DOHH2 (cell line): ENCODE measurements at regions not wholly inside any gene's neighbourhood (a gene's known extent, or its start where the extent isn't known, plus 50 kb on each side); places are given as distances from the start of the nearest gene placed in this dataset.

Source experiments
- H3F3A ChIP-seq: fragments of 200-600 bp; sonication (generic), shearing (Covaris generic); 2 replicates; pipeline ENCODE4 v1.6.0; 2016; ENCODE audit warnings: antibody characterized with exemption, mild to moderate bottlenecking; ENCODE audit not compliant: control insufficient read depth, insufficient read depth
- H3K27ac ChIP-seq: fragments of 200-600 bp; sonication (generic); 2 replicates; pipeline ENCODE4 v1.5.1; 2014; ENCODE audit warnings: low read depth, mild to moderate bottlenecking, low read length, moderate library complexity
- H3K27me3 ChIP-seq: fragments of 200-600 bp; sonication (generic); 2 replicates; pipeline ENCODE4 v1.6.1; 2014; ENCODE audit warnings: mild to moderate bottlenecking, low read length, mixed read lengths; ENCODE audit not compliant: control insufficient read depth
- H3K36me3 ChIP-seq: fragments of 200-600 bp; sonication (generic); 2 replicates; pipeline ENCODE4 v1.6.1; 2014; ENCODE audit warnings: mild to moderate bottlenecking, low read length, moderate library complexity, mixed read lengths; ENCODE audit not compliant: control insufficient read depth
- H3K4me1 ChIP-seq: fragments of 200-600 bp; sonication (generic); 2 replicates; pipeline ENCODE4 v1.6.1; 2014; ENCODE audit warnings: mild to moderate bottlenecking, low read length, mixed read lengths; ENCODE audit not compliant: control insufficient read depth
- H3K4me2 ChIP-seq: fragments of 200-600 bp; sonication (generic); 2 replicates; pipeline ENCODE4 v1.6.0; 2014; ENCODE audit warnings: mild to moderate bottlenecking, low read length, moderate library complexity
- H3K4me3 ChIP-seq: fragments of 200-600 bp; sonication (generic); 2 replicates; pipeline ENCODE4 v1.5.1; 2014; ENCODE audit warnings: mild to moderate bottlenecking, low read length, mixed read lengths
- H3K79me2 ChIP-seq: fragments of 200-600 bp; sonication (generic); 2 replicates; pipeline ENCODE4 v1.6.1; 2014; ENCODE audit warnings: mild to moderate bottlenecking, low read length, mixed read lengths; ENCODE audit not compliant: control insufficient read depth
- H3K9me2 ChIP-seq: fragments of 200-600 bp; sonication (generic); replicated peaks from 2 replicates; pipeline ENCODE4 v1.6.1; 2014; ENCODE audit warnings: mild to moderate bottlenecking, low read length, mixed read lengths; ENCODE audit not compliant: control insufficient read depth
- H3K9me3 ChIP-seq: fragments of 200-600 bp; sonication (generic); 2 replicates; pipeline ENCODE4 v1.6.1; 2014; ENCODE audit warnings: antibody characterized with exemption, low read length, mixed read lengths; ENCODE audit not compliant: control insufficient read depth, insufficient read depth
- H4K20me1 ChIP-seq: fragments of 200-600 bp; sonication (generic); 2 replicates; pipeline ENCODE4 v1.6.0; 2014; ENCODE audit warnings: low read depth, mild to moderate bottlenecking, antibody characterized with exemption, low read length, moderate library complexity; ENCODE audit not compliant: control insufficient read depth, insufficient read depth
- EZH2phosphoT487 ChIP-seq: fragments of 200-600 bp; sonication (generic); IDR thresholded peaks from 2 replicates; pipeline ENCODE4 v1.6.1; 2017; ENCODE audit warnings: borderline replicate concordance, mild to moderate bottlenecking, antibody characterized with exemption, low read length, moderate library complexity, mixed read lengths
- TF ChIP-seq, protein P1 (sequence below): fragments of 200-600 bp; sonication (generic); IDR thresholded peaks from one replicate; pipeline ENCODE4 v1.5.1; 2014; ENCODE audit warnings: antibody characterized with exemption, mild to moderate bottlenecking, low read depth, low read length; ENCODE audit not compliant: poor library complexity, severe bottlenecking

DNA sequence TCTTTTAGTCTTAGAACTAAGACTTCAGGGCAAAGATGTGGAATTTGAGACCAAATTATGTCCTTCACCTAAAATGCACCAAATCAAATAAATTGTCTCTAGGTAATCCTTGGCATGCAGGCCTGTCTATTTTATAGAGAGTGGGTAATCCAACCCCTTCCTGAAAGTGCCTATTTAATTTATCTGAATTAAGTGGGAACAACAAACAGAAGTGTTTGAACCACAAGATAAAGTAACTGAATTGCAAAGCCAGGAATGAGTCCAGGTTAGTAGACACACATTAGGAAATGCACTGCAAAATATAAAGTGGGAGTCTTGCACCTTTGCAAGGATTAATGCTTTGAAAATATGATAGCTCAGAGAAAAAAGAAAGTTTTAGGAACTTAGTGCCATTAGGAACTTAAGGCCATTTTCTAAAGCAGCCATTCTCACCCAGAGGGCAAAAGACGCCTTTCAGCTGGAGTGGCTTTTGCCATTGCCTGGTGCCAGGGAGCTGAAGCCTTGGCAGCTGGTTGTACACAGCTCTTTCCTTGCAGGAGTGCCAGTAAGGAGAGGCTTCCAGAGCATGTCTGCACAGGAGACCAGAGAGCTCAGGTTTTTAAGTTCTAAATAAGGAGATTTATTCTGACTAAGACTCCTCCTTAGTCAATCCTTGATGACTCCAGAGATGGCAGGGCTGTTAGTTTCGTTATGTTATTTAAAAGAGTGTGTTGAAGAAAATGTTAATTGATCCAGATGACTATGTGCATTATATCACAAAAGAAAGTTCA, 151.7 kb upstream of the ELL2 start:
- Histone ChIP-seq H3K27ac (no peak overlapping the region), H3K4me3 (no peak overlapping the region), H3K9me3 (no peaks in the 10 kb centered on the region), H3K9me2 (no peaks in the 10 kb centered on the region), H3K79me2 (no peaks in the 10 kb centered on the region), H3K27me3 (no peaks in the 10 kb centered on the region), H3K36me3 (no peaks in the 10 kb centered on the region), H3K4me1 (no peaks in the 10 kb centered on the region), H4K20me1 (no peaks in the 10 kb centered on the region), H3F3A (no peaks in the 10 kb centered on the region), H3K4me2 (no peak overlapping the region)
- TF ChIP-seq, protein P1, sequence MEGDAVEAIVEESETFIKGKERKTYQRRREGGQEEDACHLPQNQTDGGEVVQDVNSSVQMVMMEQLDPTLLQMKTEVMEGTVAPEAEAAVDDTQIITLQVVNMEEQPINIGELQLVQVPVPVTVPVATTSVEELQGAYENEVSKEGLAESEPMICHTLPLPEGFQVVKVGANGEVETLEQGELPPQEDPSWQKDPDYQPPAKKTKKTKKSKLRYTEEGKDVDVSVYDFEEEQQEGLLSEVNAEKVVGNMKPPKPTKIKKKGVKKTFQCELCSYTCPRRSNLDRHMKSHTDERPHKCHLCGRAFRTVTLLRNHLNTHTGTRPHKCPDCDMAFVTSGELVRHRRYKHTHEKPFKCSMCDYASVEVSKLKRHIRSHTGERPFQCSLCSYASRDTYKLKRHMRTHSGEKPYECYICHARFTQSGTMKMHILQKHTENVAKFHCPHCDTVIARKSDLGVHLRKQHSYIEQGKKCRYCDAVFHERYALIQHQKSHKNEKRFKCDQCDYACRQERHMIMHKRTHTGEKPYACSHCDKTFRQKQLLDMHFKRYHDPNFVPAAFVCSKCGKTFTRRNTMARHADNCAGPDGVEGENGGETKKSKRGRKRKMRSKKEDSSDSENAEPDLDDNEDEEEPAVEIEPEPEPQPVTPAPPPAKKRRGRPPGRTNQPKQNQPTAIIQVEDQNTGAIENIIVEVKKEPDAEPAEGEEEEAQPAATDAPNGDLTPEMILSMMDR, result no peak
- no peak for TF ChIP-seq EZH2phosphoT487

DNA sequence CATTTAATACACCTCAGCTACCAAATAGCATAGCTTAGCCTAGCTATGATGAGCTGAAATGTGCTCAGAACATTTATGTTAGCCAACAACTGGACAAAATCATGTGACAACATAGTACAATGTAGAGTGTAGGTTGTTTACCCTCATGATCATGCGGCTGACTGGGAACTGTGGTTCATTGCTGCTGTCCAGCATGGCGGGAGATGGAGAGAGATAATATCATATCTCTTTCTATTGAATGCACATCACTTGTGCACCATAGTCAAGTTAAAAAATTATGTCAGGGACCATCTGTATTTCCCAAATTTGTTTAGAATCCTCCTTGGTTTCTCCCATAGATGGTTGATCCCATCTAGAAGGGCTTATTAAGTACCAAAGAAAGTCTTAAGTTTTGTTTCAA, 151.1 kb upstream of the ELL2 start:
- no peaks in the 10 kb centered on the region for H4K20me1 ChIP-seq
- H3K4me3 ChIP-seq, result no peak overlapping the region
- TF ChIP-seq, protein P1, result no peak
- TF ChIP-seq EZH2phosphoT487, result no peak
- H3K9me3 ChIP-seq, result no peaks in the 10 kb centered on the region
- no peaks in the 10 kb centered on the region for H3K9me2 ChIP-seq
- H3K27me3 ChIP-seq, result no peaks in the 10 kb centered on the region
- no peaks in the 10 kb centered on the region for H3K36me3 ChIP-seq
- H3F3A ChIP-seq, result no peaks in the 10 kb centered on the region
- H3K4me1 ChIP-seq, result no peaks in the 10 kb centered on the region
- no peaks in the 10 kb centered on the region for H3K79me2 ChIP-seq
- no peak overlapping the region for H3K4me2 ChIP-seq
- H3K27ac ChIP-seq, result no peak overlapping the region

DNA sequence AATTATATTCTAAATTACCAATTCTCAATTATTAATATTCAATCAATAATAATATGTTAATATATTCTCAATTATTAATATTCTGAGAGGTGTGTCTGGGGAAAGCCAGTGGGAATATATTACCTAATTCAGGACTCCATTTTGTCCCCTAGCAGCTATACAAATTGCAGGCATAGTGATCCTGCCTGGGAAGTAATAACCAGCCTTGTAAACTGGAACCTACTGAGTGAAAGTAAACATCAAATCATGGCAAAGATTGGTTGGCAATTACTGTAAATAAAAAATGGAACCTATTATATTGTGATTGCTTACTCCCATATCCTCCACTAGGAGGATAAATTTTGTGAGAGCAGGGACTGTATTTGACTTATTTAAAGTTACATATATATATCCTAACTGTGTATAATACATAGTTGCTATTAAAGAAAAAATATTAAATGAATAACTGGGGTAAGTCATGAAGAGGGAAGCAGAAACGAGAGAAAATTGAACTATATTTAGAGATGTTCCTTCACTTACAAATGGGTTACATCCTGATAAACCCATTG, 150.5 kb upstream of the ELL2 start:
- H3K9me2 ChIP-seq, result no peaks in the 10 kb centered on the region
- H4K20me1 ChIP-seq, result no peaks in the 10 kb centered on the region
- H3K79me2 ChIP-seq, result no peaks in the 10 kb centered on the region
- H3K36me3 ChIP-seq, result no peaks in the 10 kb centered on the region
- no peak overlapping the region for H3K4me3 ChIP-seq
- no peaks in the 10 kb centered on the region for H3K4me1 ChIP-seq
- no peaks in the 10 kb centered on the region for H3F3A ChIP-seq
- H3K4me2 ChIP-seq, result no peak overlapping the region
- TF ChIP-seq EZH2phosphoT487, result no peak
- TF ChIP-seq, protein P1, result no peak
- H3K27me3 ChIP-seq, result no peaks in the 10 kb centered on the region
- H3K27ac ChIP-seq, result no peak overlapping the region
- no peaks in the 10 kb centered on the region for H3K9me3 ChIP-seq
